Esophagus muscularis mucosa (tissue), 3 donors: ENCODE measurements at regions not wholly inside any gene's neighbourhood (a gene's known extent, or its start where the extent isn't known, plus 50 kb on each side); places are given as distances from the start of the nearest gene placed in this dataset.

Experiments
- CTCF ChIP-seq, 3 experiments: fragments of 200-600 bp in 2 of 3; fragments of 450-650 bp in 1 of 3; sonication (generic) in 2 of 3; IDR thresholded peaks; one replicate each; pipeline ENCODE4 v1.5.1; 2017 to 2019; ENCODE audit warnings: antibody characterized with exemption in 3 of 3, mild to moderate bottlenecking in 2 of 3, moderate library complexity in 1 of 3
- POLR2A ChIP-seq: fragments of 450-650 bp; IDR thresholded peaks from one replicate; pipeline ENCODE4 v1.6.1; 2017; ENCODE audit warnings: antibody characterized with exemption, moderate library complexity, mild to moderate bottlenecking, low read depth
- POLR2AphosphoS5 ChIP-seq, 2 donors: sonication (generic); formaldehyde crosslinking; IDR thresholded peaks; one replicate each; pipeline ENCODE4 v1.6.1; 2017; ENCODE audit warnings: antibody characterized with exemption in 2 of 2

- TF ChIP-seq CTCF (IDR thresholded peaks at IDR 0.05) (no peak), POLR2A (no peak), POLR2AphosphoS5 (IDR thresholded peaks at IDR 0.05) (no peak)
Observed at GRCh38 chr16:50986453-50986852, 164.6 kb downstream of the SALL1 start.
